ENCODE measurements at regions not wholly inside any gene's neighbourhood (a gene's known extent, or its start where the extent isn't known, plus 50 kb on each side); places are given as distances from the start of the nearest gene placed in this dataset.

DNA sequence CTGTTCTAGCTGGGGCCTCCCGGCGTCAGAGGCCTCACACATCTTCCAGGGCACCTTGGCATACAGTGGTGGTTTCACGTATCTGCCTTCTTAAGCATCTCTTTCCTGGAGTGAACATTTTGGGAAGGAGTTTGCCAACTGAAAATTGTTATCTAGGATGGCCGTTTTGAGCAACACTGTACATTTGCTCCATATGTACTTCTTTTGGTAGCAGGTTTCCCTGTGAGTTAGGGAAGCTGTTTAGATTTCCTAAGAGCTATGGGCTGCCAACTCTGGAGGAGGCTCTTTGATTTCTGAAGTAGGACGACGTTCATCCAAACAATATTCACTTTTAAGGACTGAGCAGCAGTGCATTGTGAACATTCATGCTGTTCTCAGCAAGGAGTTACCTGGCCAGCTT lies 665.9 kb downstream of the SQOR start:
- Histone ChIP-seq H3K4me1 (no peaks in the 10 kb centered on the region), H3K27ac (no peak overlapping the region), H3K27me3 (no peaks in the 10 kb centered on the region), H3K9me3 (no peaks in the 10 kb centered on the region), H3K36me3 (no peaks in the 10 kb centered on the region), H3K4me3 (no peak overlapping the region)
- no peak for DNase-seq (ENCODE audit: low spot score in 2 of 2)
- intact Hi-C loops (cut with DNase I) = loop anchor here (10.0 kb wide), 1 partner anchor 506 kb away; no protein-coding TSS in a partner anchor
- TF ChIP-seq, protein P1, sequence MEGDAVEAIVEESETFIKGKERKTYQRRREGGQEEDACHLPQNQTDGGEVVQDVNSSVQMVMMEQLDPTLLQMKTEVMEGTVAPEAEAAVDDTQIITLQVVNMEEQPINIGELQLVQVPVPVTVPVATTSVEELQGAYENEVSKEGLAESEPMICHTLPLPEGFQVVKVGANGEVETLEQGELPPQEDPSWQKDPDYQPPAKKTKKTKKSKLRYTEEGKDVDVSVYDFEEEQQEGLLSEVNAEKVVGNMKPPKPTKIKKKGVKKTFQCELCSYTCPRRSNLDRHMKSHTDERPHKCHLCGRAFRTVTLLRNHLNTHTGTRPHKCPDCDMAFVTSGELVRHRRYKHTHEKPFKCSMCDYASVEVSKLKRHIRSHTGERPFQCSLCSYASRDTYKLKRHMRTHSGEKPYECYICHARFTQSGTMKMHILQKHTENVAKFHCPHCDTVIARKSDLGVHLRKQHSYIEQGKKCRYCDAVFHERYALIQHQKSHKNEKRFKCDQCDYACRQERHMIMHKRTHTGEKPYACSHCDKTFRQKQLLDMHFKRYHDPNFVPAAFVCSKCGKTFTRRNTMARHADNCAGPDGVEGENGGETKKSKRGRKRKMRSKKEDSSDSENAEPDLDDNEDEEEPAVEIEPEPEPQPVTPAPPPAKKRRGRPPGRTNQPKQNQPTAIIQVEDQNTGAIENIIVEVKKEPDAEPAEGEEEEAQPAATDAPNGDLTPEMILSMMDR (IDR thresholded peaks at IDR 0.05) = no peak

DNA sequence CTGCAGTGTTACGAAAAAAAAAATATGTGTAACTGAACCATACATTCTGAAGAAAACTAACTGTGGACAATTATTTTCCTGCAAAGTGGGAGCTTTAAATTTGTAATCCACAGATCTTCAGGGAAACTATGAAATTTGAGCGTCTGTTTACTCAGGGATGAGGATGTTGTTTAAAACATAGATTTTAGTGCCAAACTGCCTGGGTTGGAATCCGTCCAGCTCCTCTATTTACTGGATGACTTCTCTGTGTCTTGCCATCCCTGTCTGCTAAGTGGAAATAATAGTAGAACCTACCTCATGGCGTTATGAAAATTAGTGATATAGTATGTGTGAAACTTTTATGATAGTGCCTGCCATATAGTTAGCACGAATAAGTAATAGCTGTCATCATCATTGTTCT lies 666.5 kb downstream of the SQOR start:
- H3K4me3 ChIP-seq = no peak overlapping the region
- no peak for DNase-seq (ENCODE audit: low spot score in 2 of 2)
- H3K27me3 ChIP-seq = no peaks in the 10 kb centered on the region
- H3K9me3 ChIP-seq = no peaks in the 10 kb centered on the region
- H3K27ac ChIP-seq = no peak overlapping the region
- no peaks in the 10 kb centered on the region for H3K36me3 ChIP-seq
- TF ChIP-seq, protein P1 (IDR thresholded peaks at IDR 0.05) = no peak
- H3K4me1 ChIP-seq = no peaks in the 10 kb centered on the region
- intact Hi-C loops (cut with DNase I) = loop anchor here (10.0 kb wide), 1 partner anchor 506 kb away; no protein-coding TSS in a partner anchor

DNA sequence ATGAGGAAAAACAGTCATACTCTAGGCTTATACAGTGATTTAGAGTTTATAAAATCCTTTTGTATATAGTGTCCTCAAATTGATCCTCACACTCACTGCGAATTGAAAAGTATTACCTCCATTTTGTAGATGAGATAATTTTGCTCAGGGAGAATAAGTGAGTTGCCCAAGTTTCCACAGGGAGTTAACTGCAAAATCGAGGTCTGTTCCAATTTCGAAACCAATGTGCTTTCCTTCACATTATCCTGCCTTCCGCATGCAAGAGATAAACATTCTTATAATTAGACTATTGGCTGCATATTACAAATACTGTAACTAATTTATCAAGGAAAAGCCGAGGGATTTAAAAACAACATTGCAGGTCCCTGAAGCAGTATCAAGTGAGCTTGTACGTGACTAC lies 667.0 kb downstream of the SQOR start:
- H3K4me1 ChIP-seq = no peaks in the 10 kb centered on the region
- H3K36me3 ChIP-seq = no peaks in the 10 kb centered on the region
- no peak overlapping the region for H3K4me3 ChIP-seq
- H3K27me3 ChIP-seq = no peaks in the 10 kb centered on the region
- H3K9me3 ChIP-seq = no peaks in the 10 kb centered on the region
- intact Hi-C loops (cut with DNase I) = loop anchor here (10.0 kb wide), 1 partner anchor 507 kb away; no protein-coding TSS in a partner anchor
- no peak overlapping the region for H3K27ac ChIP-seq
- DNase-seq (ENCODE audit: low spot score in 2 of 2) = no peak
- TF ChIP-seq, protein P1 (IDR thresholded peaks at IDR 0.05) = no peak

DNA sequence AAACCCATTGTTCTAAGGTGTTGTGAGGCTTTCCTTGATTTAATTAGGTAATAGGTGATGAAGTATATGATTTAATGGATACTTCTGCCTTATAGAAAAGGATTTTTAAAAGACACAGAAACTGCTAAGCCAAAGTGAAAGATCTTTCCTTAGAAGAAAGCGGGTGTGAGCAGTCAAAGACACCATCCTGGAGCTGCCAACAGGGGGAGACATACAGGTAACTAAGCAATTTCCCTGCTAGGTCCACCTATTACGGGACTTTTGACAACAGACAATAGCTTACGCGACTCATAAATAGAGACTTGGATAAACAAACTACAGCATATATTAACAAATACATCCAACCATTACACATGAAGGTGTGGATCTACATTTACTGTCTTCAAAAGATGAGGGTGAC lies 669.5 kb downstream of the SQOR start:
- TF ChIP-seq, protein P1 (IDR thresholded peaks at IDR 0.05) = peak in 1 of 3 experiments; percentile 21
- no peaks in the 10 kb centered on the region for H3K9me3 ChIP-seq
- H3K27ac ChIP-seq = no peak overlapping the region
- no peaks in the 10 kb centered on the region for H3K27me3 ChIP-seq
- intact Hi-C loops (cut with DNase I) = loop anchor here (10.0 kb wide), 1 partner anchor 510 kb away; no protein-coding TSS in a partner anchor
- no peak for DNase-seq (ENCODE audit: low spot score in 2 of 2)
- H3K4me1 ChIP-seq = no peaks in the 10 kb centered on the region
- no peaks in the 10 kb centered on the region for H3K36me3 ChIP-seq
- H3K4me3 ChIP-seq = no peak overlapping the region

DNA sequence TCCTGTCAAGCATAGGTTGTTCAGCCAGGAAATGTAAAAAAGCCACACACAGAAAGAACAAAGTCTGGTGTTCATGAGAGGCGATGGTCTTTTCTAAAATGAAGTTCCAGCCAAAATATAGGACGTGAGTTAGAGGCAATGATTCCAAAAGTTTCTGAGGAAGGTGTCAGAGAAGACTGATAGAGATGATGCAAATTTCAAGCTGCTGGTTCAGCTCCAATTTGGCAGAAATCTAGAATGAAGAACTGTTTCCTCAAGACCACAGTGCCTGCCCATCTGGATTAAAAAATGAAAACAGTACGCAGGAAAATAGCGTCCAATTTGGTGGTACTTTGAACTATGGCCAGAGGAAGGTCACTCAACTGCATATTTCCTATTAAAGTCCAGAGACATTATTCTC lies 672.9 kb downstream of the SQOR start:
- Histone ChIP-seq H3K27ac (no peak overlapping the region), H3K9me3 (no peaks in the 10 kb centered on the region), H3K27me3 (no peaks in the 10 kb centered on the region), H3K36me3 (no peaks in the 10 kb centered on the region), H3K4me1 (peaks cover 0 to 2% of the 10 kb centered on the region in 2 donors), H3K4me3 (no peak overlapping the region)
- TF ChIP-seq, protein P1 (IDR thresholded peaks at IDR 0.05) = no peak
- intact Hi-C loops (cut with DNase I) = loop anchor here (10.0 kb wide), 1 partner anchor 513 kb away; no protein-coding TSS in a partner anchor
- DNase-seq (ENCODE audit: low spot score in 2 of 2) = no peak

DNA sequence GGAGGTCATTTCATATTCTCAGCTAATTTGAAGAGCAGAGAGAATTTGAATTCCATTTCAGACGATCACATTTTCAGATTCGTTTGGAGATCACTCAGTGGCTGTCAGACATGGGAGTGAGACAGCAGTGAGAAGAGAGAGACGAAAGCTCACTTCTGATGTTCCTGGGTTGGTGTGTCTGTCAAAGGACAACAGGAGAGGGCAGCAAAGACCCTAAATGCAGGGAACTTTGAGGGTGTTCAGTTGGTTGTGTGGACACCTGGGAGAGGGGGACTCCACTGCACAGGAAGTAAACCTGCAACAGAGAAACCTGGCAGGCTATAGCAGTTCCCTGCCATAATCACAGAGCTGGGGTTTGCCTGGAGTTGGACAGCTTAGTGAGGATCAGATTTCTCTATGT lies 675.1 kb downstream of the SQOR start:
- DNase-seq (ENCODE audit: low spot score in 2 of 2) = no peak
- TF ChIP-seq, protein P1 (IDR thresholded peaks at IDR 0.05) = no peak
- intact Hi-C loops (cut with DNase I) = loop anchor here (5.0 to 10.0 kb wide), 3 partner anchors 57 to 875 kb away; no protein-coding TSS in a partner anchor

More for the DNA sequence above, 675.1 kb downstream of the SQOR start:
- Histone ChIP-seq H3K27me3 (no peaks in the 10 kb centered on the region), H3K4me3 (no peak overlapping the region), H3K36me3 (no peaks in the 10 kb centered on the region), H3K27ac (peak overlapping the region in 1 of 2 donors; percentile 40), H3K9me3 (no peaks in the 10 kb centered on the region), H3K4me1 (peaks cover 0 to 2% of the 10 kb centered on the region in 2 donors)
